ENCODE measurements at regions not wholly inside any gene's neighbourhood (a gene's known extent, or its start where the extent isn't known, plus 50 kb on each side); places are given as distances from the start of the nearest gene placed in this dataset.

DNA sequence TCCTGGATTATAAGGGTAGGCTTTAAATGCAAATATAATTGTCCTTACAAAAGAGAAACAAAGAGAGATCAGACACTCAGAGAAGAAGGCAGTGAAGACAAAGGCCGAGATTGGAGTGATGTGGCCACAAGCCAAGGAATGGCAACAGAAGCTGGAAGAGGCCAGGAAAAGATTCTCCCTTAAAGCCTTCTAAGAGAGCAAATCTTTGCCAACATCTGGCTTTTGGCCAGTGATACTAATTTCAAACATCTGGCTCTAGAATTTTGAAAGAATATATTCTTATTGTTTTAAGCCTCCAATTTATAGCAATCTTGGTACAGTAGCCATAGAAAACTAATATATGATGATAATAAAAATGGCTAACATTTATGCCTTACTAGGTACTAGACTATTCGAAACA lies 615.8 kb upstream of the ZNF385D start:
- H3K27ac Mint-ChIP-seq (ENCODE audit: low read depth, unreplicated experiment), result no peak overlapping the region
- H3K4me3 Mint-ChIP-seq (ENCODE audit: unreplicated experiment), result no peak overlapping the region
- TF ChIP-seq, protein P1, sequence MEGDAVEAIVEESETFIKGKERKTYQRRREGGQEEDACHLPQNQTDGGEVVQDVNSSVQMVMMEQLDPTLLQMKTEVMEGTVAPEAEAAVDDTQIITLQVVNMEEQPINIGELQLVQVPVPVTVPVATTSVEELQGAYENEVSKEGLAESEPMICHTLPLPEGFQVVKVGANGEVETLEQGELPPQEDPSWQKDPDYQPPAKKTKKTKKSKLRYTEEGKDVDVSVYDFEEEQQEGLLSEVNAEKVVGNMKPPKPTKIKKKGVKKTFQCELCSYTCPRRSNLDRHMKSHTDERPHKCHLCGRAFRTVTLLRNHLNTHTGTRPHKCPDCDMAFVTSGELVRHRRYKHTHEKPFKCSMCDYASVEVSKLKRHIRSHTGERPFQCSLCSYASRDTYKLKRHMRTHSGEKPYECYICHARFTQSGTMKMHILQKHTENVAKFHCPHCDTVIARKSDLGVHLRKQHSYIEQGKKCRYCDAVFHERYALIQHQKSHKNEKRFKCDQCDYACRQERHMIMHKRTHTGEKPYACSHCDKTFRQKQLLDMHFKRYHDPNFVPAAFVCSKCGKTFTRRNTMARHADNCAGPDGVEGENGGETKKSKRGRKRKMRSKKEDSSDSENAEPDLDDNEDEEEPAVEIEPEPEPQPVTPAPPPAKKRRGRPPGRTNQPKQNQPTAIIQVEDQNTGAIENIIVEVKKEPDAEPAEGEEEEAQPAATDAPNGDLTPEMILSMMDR (IDR thresholded peaks at IDR 0.05; ENCODE audit: unreplicated experiment), result no peak
- intact Hi-C loops (cut with micrococcal nuclease), result no loop called here
- POLR2A ChIA-PET, result no interaction called here
- CTCF ChIA-PET, result no interaction called here
- no peaks in the 10 kb centered on the region for H3K27me3 Mint-ChIP-seq (ENCODE audit: insufficient read depth, unreplicated experiment)
- H3K4me1 Mint-ChIP-seq (ENCODE audit: insufficient read depth, unreplicated experiment), result no peaks in the 10 kb centered on the region
- no peaks in the 10 kb centered on the region for H3K36me3 Mint-ChIP-seq (ENCODE audit: insufficient read depth, unreplicated experiment)
- H3K9me3 Mint-ChIP-seq (ENCODE audit: unreplicated experiment), result no peaks in the 10 kb centered on the region
- no peak for DNase-seq (ENCODE audit: unreplicated experiment)
- no TSS peak for BruUV-seq (replicated peaks)

DNA sequence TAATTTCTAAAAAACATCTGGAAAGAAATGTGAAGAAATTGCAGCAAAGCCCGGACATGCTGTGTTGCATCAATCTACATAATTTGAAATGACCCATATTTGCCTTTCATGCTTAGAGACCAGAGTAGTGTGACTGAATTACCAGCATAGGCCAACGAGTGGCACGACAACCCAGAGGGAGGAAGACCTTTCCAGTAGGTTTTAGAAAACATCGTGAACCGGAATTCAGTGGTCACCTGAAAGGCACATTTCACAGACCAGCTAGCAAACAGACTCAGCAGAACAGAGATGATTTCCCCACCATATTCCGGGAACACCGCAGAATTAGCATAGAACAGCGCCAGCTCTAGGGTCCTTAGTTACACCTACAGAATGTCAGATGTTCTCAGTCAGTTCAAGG lies 620.0 kb upstream of the ZNF385D start:
- CTCF ChIA-PET, result interaction anchor here (0.7 kb wide), 1 partner anchor 61 kb away, joined by 3 read pairs; no protein-coding TSS in a partner anchor

DNA sequence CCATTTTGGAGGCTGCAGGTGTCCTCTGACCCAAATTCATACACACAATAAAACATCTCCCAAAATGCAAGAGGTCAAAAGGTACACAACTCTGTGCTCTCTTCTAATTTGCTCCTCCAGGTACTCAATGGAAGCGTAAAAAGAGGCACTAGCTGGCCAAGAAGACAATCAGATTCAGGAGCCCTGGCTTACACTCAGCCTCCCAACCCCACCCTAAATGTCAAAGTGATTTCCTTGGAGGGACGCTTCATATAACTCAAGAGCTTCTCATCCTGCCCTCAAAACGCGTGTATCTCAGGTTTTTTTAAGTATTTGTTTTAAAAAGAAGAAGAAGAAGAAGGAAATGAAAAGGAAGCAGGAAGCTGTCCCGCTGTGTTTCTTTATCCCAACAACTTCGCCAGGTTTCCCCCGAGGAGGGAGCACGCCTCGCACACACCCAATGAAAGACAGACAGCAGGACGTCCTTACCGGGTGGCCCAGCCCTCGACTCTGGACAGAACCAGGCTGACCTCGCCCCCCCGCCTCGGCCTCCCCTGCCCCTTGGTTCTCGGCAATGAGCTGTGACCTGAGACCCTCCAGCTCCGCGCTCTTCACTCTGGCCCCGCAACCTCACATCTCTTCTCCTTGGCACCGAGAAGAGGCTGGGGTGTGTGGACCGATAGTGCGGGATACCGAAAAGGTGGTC lies 620.7 kb upstream of the ZNF385D start:
- Mint-ChIP-seq H3K27ac (ENCODE audit: low read depth, unreplicated experiment) (no peak overlapping the region), H3K27me3 (ENCODE audit: insufficient read depth, unreplicated experiment) (no peaks in the 10 kb centered on the region), H3K36me3 (ENCODE audit: insufficient read depth, unreplicated experiment) (no peaks in the 10 kb centered on the region), H3K4me1 (ENCODE audit: insufficient read depth, unreplicated experiment) (no peaks in the 10 kb centered on the region), H3K9me3 (ENCODE audit: unreplicated experiment) (no peaks in the 10 kb centered on the region), H3K4me3 (ENCODE audit: unreplicated experiment) (no peak overlapping the region)
- TF ChIP-seq, protein P1 (IDR thresholded peaks at IDR 0.05; ENCODE audit: unreplicated experiment), result no peak
- CTCF ChIA-PET, result no interaction called here
- DNase-seq (ENCODE audit: unreplicated experiment), result no peak
- no TSS peak for BruUV-seq (replicated peaks)
- intact Hi-C loops (cut with micrococcal nuclease), result no loop called here
- POLR2A ChIA-PET, result interaction anchor here (0.9 kb wide), 1 partner anchor 9 kb away, joined by 3 read pairs; no protein-coding TSS in a partner anchor

More for the DNA sequence above, 620.0 kb upstream of the ZNF385D start:
- no peaks in the 10 kb centered on the region for H3K36me3 Mint-ChIP-seq (ENCODE audit: insufficient read depth, unreplicated experiment)
- H3K4me3 Mint-ChIP-seq (ENCODE audit: unreplicated experiment), result no peak overlapping the region
- no peaks in the 10 kb centered on the region for H3K27me3 Mint-ChIP-seq (ENCODE audit: insufficient read depth, unreplicated experiment)
- intact Hi-C loops (cut with micrococcal nuclease), result no loop called here
- H3K27ac Mint-ChIP-seq (ENCODE audit: low read depth, unreplicated experiment), result no peak overlapping the region
- POLR2A ChIA-PET, result interaction anchor here (0.5 to 0.9 kb wide), 2 partner anchors 8 to 166 kb away, joined by 3 read pairs; no protein-coding TSS in a partner anchor
- H3K4me1 Mint-ChIP-seq (ENCODE audit: insufficient read depth, unreplicated experiment), result no peaks in the 10 kb centered on the region
- BruUV-seq (replicated peaks), result no TSS peak
- no peak for DNase-seq (ENCODE audit: unreplicated experiment)
- TF ChIP-seq, protein P1 (IDR thresholded peaks at IDR 0.05; ENCODE audit: unreplicated experiment), result no peak
- no peaks in the 10 kb centered on the region for H3K9me3 Mint-ChIP-seq (ENCODE audit: unreplicated experiment)

DNA sequence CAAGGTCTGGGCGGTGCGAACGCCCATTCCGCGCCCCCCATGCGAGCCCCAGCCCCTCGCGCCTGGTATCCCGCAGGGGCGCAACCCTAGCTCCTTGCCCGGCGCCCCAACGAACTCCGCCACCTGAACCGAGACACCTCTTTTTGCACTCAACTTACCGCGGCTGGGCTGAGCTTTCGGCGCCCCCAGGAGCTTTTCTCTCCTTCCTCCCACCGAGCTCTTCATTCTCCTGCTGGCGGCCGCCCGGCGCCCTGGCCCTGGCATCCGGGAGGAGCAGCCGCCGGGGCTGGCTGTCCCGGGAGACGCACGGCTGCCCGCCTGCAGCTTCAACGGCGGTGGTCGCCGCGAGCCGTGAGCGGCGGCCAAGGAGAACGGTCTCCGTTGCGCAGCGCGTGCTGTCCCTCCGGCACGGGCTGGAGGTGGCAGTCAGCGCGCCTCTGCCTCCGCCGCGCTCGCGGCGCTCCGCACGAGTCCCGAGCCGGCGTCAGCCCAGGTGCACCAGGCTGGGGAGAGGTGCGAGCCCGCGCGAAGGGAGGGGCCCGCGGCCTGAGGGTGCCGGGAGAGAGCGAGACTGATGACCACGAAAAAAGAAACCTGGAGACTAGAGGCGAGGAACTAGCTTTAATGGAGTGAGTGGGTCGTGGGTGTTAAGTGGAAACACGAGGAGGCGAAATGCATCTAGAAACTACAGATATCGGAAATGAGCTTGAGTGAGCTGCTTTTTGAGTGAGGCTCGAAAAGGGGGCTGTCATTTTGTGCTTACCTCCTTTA lies 621.5 kb upstream of the ZNF385D start:
- POLR2A ChIA-PET, result interaction anchor here (0.6 kb wide), 1 partner anchor 585 kb away, joined by 3 read pairs; no protein-coding TSS in a partner anchor
- H3K9me3 Mint-ChIP-seq (ENCODE audit: unreplicated experiment), result no peaks in the 10 kb centered on the region
- no peak overlapping the region for H3K27ac Mint-ChIP-seq (ENCODE audit: low read depth, unreplicated experiment)
- no TSS peak for BruUV-seq (replicated peaks)
- peaks cover 7% of the 10 kb centered on the region for H3K4me1 Mint-ChIP-seq (ENCODE audit: insufficient read depth, unreplicated experiment)
- CTCF ChIA-PET, result no interaction called here
- no peaks in the 10 kb centered on the region for H3K27me3 Mint-ChIP-seq (ENCODE audit: insufficient read depth, unreplicated experiment)
- TF ChIP-seq, protein P1 (IDR thresholded peaks at IDR 0.05; ENCODE audit: unreplicated experiment), result no peak
- no peak overlapping the region for H3K4me3 Mint-ChIP-seq (ENCODE audit: unreplicated experiment)
- intact Hi-C loops (cut with micrococcal nuclease), result no loop called here
- no peak for DNase-seq (ENCODE audit: unreplicated experiment)
- no peaks in the 10 kb centered on the region for H3K36me3 Mint-ChIP-seq (ENCODE audit: insufficient read depth, unreplicated experiment)

Data from MCF 10A (cell line).